ENCODE measurements at regions not wholly inside any gene's neighbourhood (a gene's known extent, or its start where the extent isn't known, plus 50 kb on each side); places are given as distances from the start of the nearest gene placed in this dataset.

DNA sequence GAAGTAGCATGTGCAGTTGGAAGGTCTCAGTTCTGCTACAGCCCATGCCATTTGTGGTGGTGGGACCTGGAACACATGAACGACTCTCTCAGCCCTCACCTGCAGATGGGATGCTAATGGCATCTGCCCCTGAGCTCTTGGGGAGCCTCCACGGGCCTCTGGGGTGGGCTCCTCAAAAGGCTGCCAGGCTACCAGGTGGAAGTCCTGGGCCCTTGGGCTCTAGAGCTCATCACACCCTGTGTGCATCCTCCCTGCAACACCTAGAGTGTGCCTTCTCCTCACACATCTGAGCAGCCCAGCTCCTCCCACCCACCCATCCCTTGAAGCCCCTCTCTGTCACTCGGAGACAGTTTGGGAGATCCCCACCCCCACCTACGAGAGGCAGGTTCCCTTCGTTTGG is 231.8 kb upstream of the MYT1L start:
- WGBS: 65% methylated on average over 4 of the region's 5 CpGs
- intact Hi-C loops (cut with DNase I): no loop called here
- DNase-seq (ENCODE audit: extremely low spot score): no peak

DNA sequence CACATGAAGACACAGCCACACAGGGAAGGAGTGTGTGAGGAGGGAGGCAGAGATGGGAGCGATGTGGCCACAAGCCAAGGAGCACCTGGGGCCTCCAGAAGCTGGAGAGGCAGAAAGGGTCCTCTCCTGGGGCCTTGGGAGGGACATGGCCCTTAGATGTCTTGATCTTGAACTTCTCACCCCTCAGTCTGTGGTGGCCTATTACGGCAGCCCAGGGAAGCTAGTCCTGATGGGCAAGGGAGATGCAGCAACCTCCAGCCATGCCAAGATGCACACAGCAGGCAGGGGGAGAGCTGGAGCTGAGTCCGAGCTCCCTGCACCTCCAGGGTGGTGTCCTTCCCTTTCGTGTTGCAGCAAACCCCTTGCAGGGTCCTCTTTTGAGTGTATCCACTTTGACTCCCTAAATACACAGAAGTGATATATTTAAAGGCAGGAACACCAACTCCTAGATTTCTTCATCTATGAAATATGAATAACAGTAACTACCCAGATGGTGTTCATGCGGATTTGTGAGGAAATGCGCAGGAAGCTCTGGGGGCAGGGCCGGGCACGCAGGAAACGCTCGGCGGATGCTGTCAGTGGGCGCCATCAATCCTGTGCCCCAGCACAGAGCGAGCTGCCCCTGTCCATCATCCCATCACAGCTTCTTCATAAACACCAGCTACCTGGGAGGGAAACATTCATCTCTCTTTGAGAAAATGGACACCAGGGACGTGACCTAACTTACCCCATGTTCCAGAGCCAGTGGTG is 230.4 kb upstream of the MYT1L start:
- no peak overlapping the region for H3K27ac ChIP-seq (replicated peaks in 1 of 4)
- H3K27me3 ChIP-seq: no peaks in the 10 kb centered on the region
- H3K4me1 ChIP-seq: no peaks in the 10 kb centered on the region
- WGBS: 89% methylated on average over 12 of the region's 14 CpGs
- DNase-seq (ENCODE audit: extremely low spot score): no peak
- no peak overlapping the region for H3K4me3 ChIP-seq
- TF ChIP-seq, protein P1, sequence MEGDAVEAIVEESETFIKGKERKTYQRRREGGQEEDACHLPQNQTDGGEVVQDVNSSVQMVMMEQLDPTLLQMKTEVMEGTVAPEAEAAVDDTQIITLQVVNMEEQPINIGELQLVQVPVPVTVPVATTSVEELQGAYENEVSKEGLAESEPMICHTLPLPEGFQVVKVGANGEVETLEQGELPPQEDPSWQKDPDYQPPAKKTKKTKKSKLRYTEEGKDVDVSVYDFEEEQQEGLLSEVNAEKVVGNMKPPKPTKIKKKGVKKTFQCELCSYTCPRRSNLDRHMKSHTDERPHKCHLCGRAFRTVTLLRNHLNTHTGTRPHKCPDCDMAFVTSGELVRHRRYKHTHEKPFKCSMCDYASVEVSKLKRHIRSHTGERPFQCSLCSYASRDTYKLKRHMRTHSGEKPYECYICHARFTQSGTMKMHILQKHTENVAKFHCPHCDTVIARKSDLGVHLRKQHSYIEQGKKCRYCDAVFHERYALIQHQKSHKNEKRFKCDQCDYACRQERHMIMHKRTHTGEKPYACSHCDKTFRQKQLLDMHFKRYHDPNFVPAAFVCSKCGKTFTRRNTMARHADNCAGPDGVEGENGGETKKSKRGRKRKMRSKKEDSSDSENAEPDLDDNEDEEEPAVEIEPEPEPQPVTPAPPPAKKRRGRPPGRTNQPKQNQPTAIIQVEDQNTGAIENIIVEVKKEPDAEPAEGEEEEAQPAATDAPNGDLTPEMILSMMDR (IDR thresholded peaks at IDR 0.05): no peak
- no peak for TF ChIP-seq POLR2A (IDR thresholded peaks at IDR 0.05; ENCODE audit: low read depth)
- no peak for TF ChIP-seq EP300 (IDR thresholded peaks at IDR 0.05)
- no peak for TF ChIP-seq POLR2AphosphoS5 (IDR thresholded peaks at IDR 0.05)
- H3K36me3 ChIP-seq: no peaks in the 10 kb centered on the region
- intact Hi-C loops (cut with DNase I): no loop called here
- no peaks in the 10 kb centered on the region for H3K9me3 ChIP-seq

More for the DNA sequence above, 231.8 kb upstream of the MYT1L start:
- TF ChIP-seq POLR2A (IDR thresholded peaks at IDR 0.05; ENCODE audit: low read depth): no peak
- TF ChIP-seq EP300 (IDR thresholded peaks at IDR 0.05): no peak
- no peak for TF ChIP-seq POLR2AphosphoS5 (IDR thresholded peaks at IDR 0.05)
- TF ChIP-seq, protein P1 (IDR thresholded peaks at IDR 0.05): no peak
- no peaks in the 10 kb centered on the region for H3K4me1 ChIP-seq
- H3K27me3 ChIP-seq: no peaks in the 10 kb centered on the region
- H3K9me3 ChIP-seq: no peaks in the 10 kb centered on the region
- H3K4me3 ChIP-seq: no peak overlapping the region
- no peak overlapping the region for H3K27ac ChIP-seq (replicated peaks in 1 of 4)
- H3K36me3 ChIP-seq: no peaks in the 10 kb centered on the region

DNA sequence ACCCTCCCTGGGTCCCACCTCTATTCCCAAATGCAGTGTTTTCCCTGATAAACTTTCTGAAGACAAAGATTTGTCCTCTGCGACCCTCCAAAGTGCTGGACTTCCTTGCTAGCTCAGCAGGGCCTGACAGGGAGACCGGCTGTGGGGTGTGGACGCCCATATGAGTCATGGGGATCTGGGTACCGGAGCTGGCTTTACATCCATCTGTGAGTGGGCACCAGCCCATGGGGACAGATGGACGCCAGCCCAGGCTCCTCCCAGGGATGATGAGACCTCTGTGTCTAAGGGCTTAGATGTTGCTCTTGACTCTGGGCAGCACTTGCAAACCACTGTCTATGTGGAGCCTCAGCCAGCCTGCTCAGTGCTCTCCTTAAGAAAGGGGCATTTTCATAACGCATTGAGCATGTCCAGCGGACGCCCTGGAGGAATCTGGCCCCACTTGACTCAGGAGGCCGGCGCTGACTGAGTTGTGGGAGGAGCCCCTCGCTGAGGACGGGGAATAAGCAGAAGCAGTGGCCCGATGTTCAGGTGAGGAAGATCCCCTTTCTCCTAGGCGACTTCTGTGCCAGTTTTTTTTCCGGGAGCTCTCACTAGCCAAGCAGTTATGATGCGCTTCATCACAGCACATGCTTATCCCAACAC is 229.4 kb upstream of the MYT1L start:
- no peaks in the 10 kb centered on the region for H3K9me3 ChIP-seq
- intact Hi-C loops (cut with DNase I): no loop called here
- H3K4me1 ChIP-seq: no peaks in the 10 kb centered on the region
- no peaks in the 10 kb centered on the region for H3K36me3 ChIP-seq
- H3K27ac ChIP-seq (replicated peaks in 1 of 4): no peak overlapping the region
- 80% methylated on average over 16 of the region's 16 CpGs for WGBS
- H3K4me3 ChIP-seq: no peak overlapping the region
- TF ChIP-seq, protein P1 (IDR thresholded peaks at IDR 0.05): no peak
- TF ChIP-seq POLR2AphosphoS5 (IDR thresholded peaks at IDR 0.05) (no peak), POLR2A (IDR thresholded peaks at IDR 0.05; ENCODE audit: low read depth) (no peak), EP300 (IDR thresholded peaks at IDR 0.05) (no peak)
- DNase-seq (ENCODE audit: extremely low spot score): no peak
- no peaks in the 10 kb centered on the region for H3K27me3 ChIP-seq

DNA sequence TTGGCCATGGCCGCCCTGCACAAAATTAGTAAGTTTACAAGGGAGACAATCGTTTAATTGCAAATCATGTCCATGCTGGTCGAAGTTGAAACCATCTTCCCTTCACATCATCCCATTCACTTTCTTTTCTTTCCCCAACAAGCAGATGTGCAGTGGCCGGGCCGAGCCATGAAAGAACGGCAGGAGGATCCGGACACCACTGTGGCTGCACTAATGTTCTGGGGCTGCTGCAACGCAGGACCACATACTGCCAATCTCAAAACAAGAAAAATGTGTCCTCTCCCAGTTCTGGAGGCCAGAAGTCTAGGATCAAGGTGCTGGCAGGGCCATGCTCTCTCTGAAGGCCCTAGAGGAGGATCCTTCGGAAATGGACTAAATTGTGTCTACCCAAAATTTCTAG is 227.4 kb upstream of the MYT1L start:
- H3K27ac ChIP-seq (replicated peaks in 1 of 4): no peak overlapping the region
- H3K9me3 ChIP-seq: peaks cover 0 to 12% (median 4%) of the 10 kb centered on the region in 4 donors
- DNase-seq (ENCODE audit: extremely low spot score): no peak
- H3K27me3 ChIP-seq: no peaks in the 10 kb centered on the region
- H3K4me3 ChIP-seq: no peak overlapping the region
- no peaks in the 10 kb centered on the region for H3K4me1 ChIP-seq
- no peaks in the 10 kb centered on the region for H3K36me3 ChIP-seq
- WGBS: 89% methylated on average over 9 of the region's 9 CpGs
- TF ChIP-seq, protein P1 (IDR thresholded peaks at IDR 0.05): no peak
- no peak for TF ChIP-seq POLR2AphosphoS5 (IDR thresholded peaks at IDR 0.05)
- TF ChIP-seq POLR2A (IDR thresholded peaks at IDR 0.05; ENCODE audit: low read depth): no peak
- no peak for TF ChIP-seq EP300 (IDR thresholded peaks at IDR 0.05)
- intact Hi-C loops (cut with DNase I): no loop called here
